SK-N-SH treated with all-trans-retinoic acid at 6 μM for 48 hours (cell line): ENCODE measurements at regions not wholly inside any gene's neighbourhood (a gene's known extent, or its start where the extent isn't known, plus 50 kb on each side); places are given as distances from the start of the nearest gene placed in this dataset.

Experiments
- BACH2 ChIP-seq: fragments of 250-450 bp; sonication (Bioruptor Pico); IDR thresholded peaks from 2 replicates; pipeline ENCODE4 v1.9.0; 2021; ENCODE audit warnings: mild to moderate bottlenecking, borderline replicate concordance
- CSDC2 ChIP-seq: fragments of 250-450 bp; sonication (Bioruptor Pico); IDR thresholded peaks from 2 replicates; pipeline ENCODE4 v1.5.0; 2020; ENCODE audit warnings: mild to moderate bottlenecking, moderate library complexity
- ESRRG ChIP-seq: fragments of 250-450 bp; sonication (Bioruptor Pico); IDR thresholded peaks from 2 replicates; pipeline ENCODE4 v1.6.1; 2021; ENCODE audit warnings: mild to moderate bottlenecking
- PPARA ChIP-seq: fragments of 250-450 bp; sonication (Bioruptor Pico); IDR thresholded peaks from 2 replicates; pipeline ENCODE4 v1.5.0; 2020; ENCODE audit warnings: mild to moderate bottlenecking, borderline replicate concordance
- TCF4 ChIP-seq: fragments of 250-450 bp; sonication (Bioruptor Pico); IDR thresholded peaks from 2 replicates; pipeline ENCODE4 v1.8.0; 2021; ENCODE audit warnings: mild to moderate bottlenecking, moderate library complexity, borderline replicate concordance
- ZFP30 ChIP-seq: fragments of 450-650 bp; formaldehyde crosslinking; IDR thresholded peaks from 2 replicates; pipeline ENCODE4 v1.5.0; 2022; ENCODE audit warnings: mild to moderate bottlenecking, moderate library complexity
- ZNF8 ChIP-seq: fragments of 450-650 bp; formaldehyde crosslinking; IDR thresholded peaks from 2 replicates; pipeline ENCODE4 v1.5.0; 2020; ENCODE audit warnings: mild to moderate bottlenecking, moderate library complexity
- TF ChIP-seq, protein P1 (sequence below): fragments of 250-450 bp; sonication (Bioruptor Pico); IDR thresholded peaks from 2 replicates; pipeline ENCODE4 v1.8.0; 2020; ENCODE audit warnings: mild to moderate bottlenecking, moderate library complexity, borderline replicate concordance
- TF ChIP-seq, protein P2 (sequence below): fragments of 250-450 bp; sonication (Bioruptor Pico); IDR thresholded peaks from 2 replicates; pipeline ENCODE4 v1.5.0; 2020; ENCODE audit warnings: mild to moderate bottlenecking, moderate library complexity
- TF ChIP-seq, protein P3 (sequence below): fragments of 250-450 bp; sonication (Bioruptor Pico); IDR thresholded peaks from 2 replicates; pipeline ENCODE4 v1.5.1; 2020; ENCODE audit warnings: low read depth, mild to moderate bottlenecking, moderate library complexity

DNA sequence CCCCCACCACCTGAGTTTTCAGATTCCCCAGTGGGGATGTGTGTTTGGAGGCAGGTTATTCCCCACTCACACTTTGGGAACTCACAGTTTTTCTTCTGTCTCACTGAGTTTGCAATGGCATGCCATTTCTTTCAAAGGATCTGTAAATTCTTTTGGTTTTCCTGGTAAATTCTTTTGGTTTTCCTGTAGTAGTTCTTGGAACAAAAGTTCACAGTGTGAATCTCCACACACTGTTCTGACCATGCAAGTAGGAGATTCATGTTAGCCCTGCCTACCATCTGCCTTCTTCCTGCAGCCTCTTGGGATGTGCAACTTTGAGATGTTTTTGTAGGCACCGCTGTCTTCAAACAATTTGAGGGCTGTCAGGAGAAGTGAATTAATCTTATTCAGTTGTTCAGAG, 165.6 kb upstream of the OGFRL1 start:
- TF ChIP-seq BACH2 (CRISPR knock-in tag) (no peak), ZFP30 (CRISPR knock-in tag) (no peak), TCF4 (CRISPR knock-in tag) (no peak), ESRRG (CRISPR knock-in tag) (no peak), CSDC2 (no peak), ZNF8 (CRISPR knock-in tag) (no peak), PPARA (CRISPR knock-in tag) (no peak)
- TF ChIP-seq, protein P1, sequence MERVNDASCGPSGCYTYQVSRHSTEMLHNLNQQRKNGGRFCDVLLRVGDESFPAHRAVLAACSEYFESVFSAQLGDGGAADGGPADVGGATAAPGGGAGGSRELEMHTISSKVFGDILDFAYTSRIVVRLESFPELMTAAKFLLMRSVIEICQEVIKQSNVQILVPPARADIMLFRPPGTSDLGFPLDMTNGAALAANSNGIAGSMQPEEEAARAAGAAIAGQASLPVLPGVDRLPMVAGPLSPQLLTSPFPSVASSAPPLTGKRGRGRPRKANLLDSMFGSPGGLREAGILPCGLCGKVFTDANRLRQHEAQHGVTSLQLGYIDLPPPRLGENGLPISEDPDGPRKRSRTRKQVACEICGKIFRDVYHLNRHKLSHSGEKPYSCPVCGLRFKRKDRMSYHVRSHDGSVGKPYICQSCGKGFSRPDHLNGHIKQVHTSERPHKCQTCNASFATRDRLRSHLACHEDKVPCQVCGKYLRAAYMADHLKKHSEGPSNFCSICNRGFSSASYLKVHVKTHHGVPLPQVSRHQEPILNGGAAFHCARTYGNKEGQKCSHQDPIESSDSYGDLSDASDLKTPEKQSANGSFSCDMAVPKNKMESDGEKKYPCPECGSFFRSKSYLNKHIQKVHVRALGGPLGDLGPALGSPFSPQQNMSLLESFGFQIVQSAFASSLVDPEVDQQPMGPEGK (CRISPR knock-in tag): no peak
- TF ChIP-seq, protein P2, sequence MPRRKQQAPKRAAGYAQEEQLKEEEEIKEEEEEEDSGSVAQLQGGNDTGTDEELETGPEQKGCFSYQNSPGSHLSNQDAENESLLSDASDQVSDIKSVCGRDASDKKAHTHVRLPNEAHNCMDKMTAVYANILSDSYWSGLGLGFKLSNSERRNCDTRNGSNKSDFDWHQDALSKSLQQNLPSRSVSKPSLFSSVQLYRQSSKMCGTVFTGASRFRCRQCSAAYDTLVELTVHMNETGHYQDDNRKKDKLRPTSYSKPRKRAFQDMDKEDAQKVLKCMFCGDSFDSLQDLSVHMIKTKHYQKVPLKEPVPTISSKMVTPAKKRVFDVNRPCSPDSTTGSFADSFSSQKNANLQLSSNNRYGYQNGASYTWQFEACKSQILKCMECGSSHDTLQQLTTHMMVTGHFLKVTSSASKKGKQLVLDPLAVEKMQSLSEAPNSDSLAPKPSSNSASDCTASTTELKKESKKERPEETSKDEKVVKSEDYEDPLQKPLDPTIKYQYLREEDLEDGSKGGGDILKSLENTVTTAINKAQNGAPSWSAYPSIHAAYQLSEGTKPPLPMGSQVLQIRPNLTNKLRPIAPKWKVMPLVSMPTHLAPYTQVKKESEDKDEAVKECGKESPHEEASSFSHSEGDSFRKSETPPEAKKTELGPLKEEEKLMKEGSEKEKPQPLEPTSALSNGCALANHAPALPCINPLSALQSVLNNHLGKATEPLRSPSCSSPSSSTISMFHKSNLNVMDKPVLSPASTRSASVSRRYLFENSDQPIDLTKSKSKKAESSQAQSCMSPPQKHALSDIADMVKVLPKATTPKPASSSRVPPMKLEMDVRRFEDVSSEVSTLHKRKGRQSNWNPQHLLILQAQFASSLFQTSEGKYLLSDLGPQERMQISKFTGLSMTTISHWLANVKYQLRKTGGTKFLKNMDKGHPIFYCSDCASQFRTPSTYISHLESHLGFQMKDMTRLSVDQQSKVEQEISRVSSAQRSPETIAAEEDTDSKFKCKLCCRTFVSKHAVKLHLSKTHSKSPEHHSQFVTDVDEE (CRISPR knock-in tag): no peak
- TF ChIP-seq, protein P3, sequence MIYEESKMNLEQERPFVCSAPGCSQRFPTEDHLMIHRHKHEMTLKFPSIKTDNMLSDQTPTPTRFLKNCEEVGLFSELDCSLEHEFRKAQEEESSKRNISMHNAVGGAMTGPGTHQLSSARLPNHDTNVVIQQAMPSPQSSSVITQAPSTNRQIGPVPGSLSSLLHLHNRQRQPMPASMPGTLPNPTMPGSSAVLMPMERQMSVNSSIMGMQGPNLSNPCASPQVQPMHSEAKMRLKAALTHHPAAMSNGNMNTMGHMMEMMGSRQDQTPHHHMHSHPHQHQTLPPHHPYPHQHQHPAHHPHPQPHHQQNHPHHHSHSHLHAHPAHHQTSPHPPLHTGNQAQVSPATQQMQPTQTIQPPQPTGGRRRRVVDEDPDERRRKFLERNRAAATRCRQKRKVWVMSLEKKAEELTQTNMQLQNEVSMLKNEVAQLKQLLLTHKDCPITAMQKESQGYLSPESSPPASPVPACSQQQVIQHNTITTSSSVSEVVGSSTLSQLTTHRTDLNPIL (CRISPR knock-in tag): no peak
